Keratinocyte (primary cell): ENCODE measurements at regions not wholly inside any gene's neighbourhood (a gene's known extent, or its start where the extent isn't known, plus 50 kb on each side); places are given as distances from the start of the nearest gene placed in this dataset.

Experiments
- DNase-seq: peaks from one replicate; pipeline ENCODE4 v3.0.0-alpha.2; 2011; ENCODE audit warnings: low read depth, missing footprints, low spot score
- FAIRE-seq: peaks from 2 replicates; lab custom pipeline; 2011; peaks lifted over from hg19 to GRCh38; lab: Jason Lieb, UNC
- H2AFZ ChIP-seq: 2 replicates; pipeline ENCODE4 v1.6.0; 2012; ENCODE audit warnings: low read length, control low read depth, inconsistent platforms; ENCODE audit not compliant: control insufficient read depth
- H3K27ac ChIP-seq: 2 replicates; pipeline ENCODE4 v1.5.1; 2011; ENCODE audit warnings: low read length; ENCODE audit not compliant: control insufficient read depth, insufficient read depth
- H3K27me3 ChIP-seq: 3 replicates; pipeline ENCODE4 v1.6.0; 2011; ENCODE audit warnings: low read length; ENCODE audit not compliant: control insufficient read depth, insufficient read depth; ENCODE audit errors: extremely low read depth
- H3K36me3 ChIP-seq, 2 experiments: 2 replicates in 1 of 2; 3 replicates in 1 of 2; pipeline ENCODE4 v1.5.1; 2011; ENCODE audit warnings: low read length in 2 of 2, mild to moderate bottlenecking in 1 of 2; ENCODE audit not compliant: control insufficient read depth in 2 of 2, insufficient read depth in 2 of 2; ENCODE audit errors: extremely low read depth in 1 of 2
- H3K4me1 ChIP-seq: 3 replicates; pipeline ENCODE4 v1.5.1; 2011; ENCODE audit warnings: low read length; ENCODE audit not compliant: control insufficient read depth, insufficient read depth; ENCODE audit errors: extremely low read depth
- H3K4me2 ChIP-seq: 3 replicates; pipeline ENCODE4 v1.6.0; 2011; ENCODE audit warnings: low read depth, low read length; ENCODE audit not compliant: control insufficient read depth, insufficient read depth; ENCODE audit errors: extremely low read depth
- H3K4me3 ChIP-seq, 3 experiments: fragments of 200-600 bp in 1 of 3; sonication (generic) in 1 of 3; 2 replicates in 2 of 3; 3 replicates in 1 of 3; pipeline ENCODE4 v1.5.1; 2011 to 2016; ENCODE audit warnings: low read length in 3 of 3, mild to moderate bottlenecking in 3 of 3, control low read depth in 2 of 3, inconsistent platforms in 1 of 3, low read depth in 1 of 3, mixed read lengths in 1 of 3, mixed run types in 1 of 3, moderate library complexity in 1 of 3; ENCODE audit not compliant: control insufficient read depth in 2 of 3, insufficient read depth in 2 of 3; ENCODE audit errors: extremely low read depth in 1 of 3
- H3K79me2 ChIP-seq: 2 replicates; pipeline ENCODE4 v1.6.0; 2012; ENCODE audit warnings: low read length; ENCODE audit not compliant: control insufficient read depth, insufficient read depth
- H3K9ac ChIP-seq: 3 replicates; pipeline ENCODE4 v1.6.0; 2011; ENCODE audit warnings: low read length; ENCODE audit not compliant: control insufficient read depth, insufficient read depth; ENCODE audit errors: extremely low read depth
- H3K9me1 ChIP-seq: 3 replicates; pipeline ENCODE4 v1.6.0; 2011; ENCODE audit warnings: low read length; ENCODE audit not compliant: control insufficient read depth, insufficient read depth; ENCODE audit errors: extremely low read depth
- H3K9me3 ChIP-seq: 2 replicates; pipeline ENCODE4 v1.5.1; 2012; ENCODE audit warnings: low read depth, low read length; ENCODE audit not compliant: control insufficient read depth
- H4K20me1 ChIP-seq: 3 replicates; pipeline ENCODE4 v1.6.0; 2011; ENCODE audit warnings: low read length; ENCODE audit not compliant: control insufficient read depth, insufficient read depth; ENCODE audit errors: extremely low read depth
- EZH2 ChIP-seq: IDR thresholded peaks from one replicate; pipeline ENCODE4 v1.6.1; 2012; ENCODE audit warnings: inconsistent platforms, mild to moderate bottlenecking, low read length, moderate library complexity
- dilution Hi-C: fragments of 300-500 bp; cut with MboI; formaldehyde crosslinking; loops from one replicate; pipeline ENCODE4 v1.7.0; 2020; ENCODE audit warnings: low sequenced_read_pairs; ENCODE audit not compliant: extremely low pct_ligation_motif_present
- TF ChIP-seq, protein P1 (sequence below), 3 experiments: IDR thresholded peaks in 1 of 3; conservative IDR thresholded peaks in 1 of 3; optimal IDR thresholded peaks in 1 of 3; 2 replicates in 2 of 3; 3 replicates in 1 of 3; pipeline versions ENCODE3 to v1.5.1; 2011; ENCODE audit warnings: low read length in 3 of 3, mild to moderate bottlenecking in 3 of 3, moderate library complexity in 2 of 3, control low read depth in 1 of 3, inconsistent platforms in 1 of 3; ENCODE audit not compliant: insufficient read depth in 2 of 3; ENCODE audit errors: extremely low read depth in 1 of 3

DNA sequence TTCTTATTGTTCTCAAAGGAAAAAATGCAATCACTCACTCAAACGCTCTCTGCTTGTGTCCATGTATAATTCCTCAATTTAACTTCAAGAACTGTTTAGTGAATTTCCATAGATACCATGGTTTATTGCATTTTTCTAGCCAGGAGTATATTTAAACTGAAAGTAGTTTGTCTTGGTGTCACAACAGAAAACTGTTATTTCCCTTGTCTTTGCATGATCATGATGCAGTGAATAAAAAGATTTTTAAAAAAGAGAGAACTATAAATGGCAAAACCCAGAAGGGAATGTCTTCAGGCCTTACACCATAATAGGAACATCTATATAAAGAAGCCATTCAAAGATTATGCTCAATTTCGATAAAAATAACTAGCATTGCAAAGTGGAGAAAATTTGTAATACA, 523.5 kb upstream of the ADGRL4 start:
- TF ChIP-seq, protein P1, sequence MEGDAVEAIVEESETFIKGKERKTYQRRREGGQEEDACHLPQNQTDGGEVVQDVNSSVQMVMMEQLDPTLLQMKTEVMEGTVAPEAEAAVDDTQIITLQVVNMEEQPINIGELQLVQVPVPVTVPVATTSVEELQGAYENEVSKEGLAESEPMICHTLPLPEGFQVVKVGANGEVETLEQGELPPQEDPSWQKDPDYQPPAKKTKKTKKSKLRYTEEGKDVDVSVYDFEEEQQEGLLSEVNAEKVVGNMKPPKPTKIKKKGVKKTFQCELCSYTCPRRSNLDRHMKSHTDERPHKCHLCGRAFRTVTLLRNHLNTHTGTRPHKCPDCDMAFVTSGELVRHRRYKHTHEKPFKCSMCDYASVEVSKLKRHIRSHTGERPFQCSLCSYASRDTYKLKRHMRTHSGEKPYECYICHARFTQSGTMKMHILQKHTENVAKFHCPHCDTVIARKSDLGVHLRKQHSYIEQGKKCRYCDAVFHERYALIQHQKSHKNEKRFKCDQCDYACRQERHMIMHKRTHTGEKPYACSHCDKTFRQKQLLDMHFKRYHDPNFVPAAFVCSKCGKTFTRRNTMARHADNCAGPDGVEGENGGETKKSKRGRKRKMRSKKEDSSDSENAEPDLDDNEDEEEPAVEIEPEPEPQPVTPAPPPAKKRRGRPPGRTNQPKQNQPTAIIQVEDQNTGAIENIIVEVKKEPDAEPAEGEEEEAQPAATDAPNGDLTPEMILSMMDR (optimal IDR thresholded peaks at IDR 0.05 in 1 of 3, IDR thresholded peaks at IDR 0.05 in 1 of 3, conservative IDR thresholded peaks at IDR 0.05 in 1 of 3; ENCODE audit: extremely low read depth in 1 of 3, insufficient read depth in 2 of 3, low read length in 3 of 3): no peak
- no peak for TF ChIP-seq EZH2
- Histone ChIP-seq H3K79me2 (no peaks in the 10 kb centered on the region), H4K20me1 (no peaks in the 10 kb centered on the region), H3K4me1 (no peaks in the 10 kb centered on the region), H3K4me3 (no peak overlapping the region), H3K9ac (no peak overlapping the region), H3K4me2 (no peak overlapping the region), H3K9me3 (no peaks in the 10 kb centered on the region), H3K9me1 (no peaks in the 10 kb centered on the region), H2AFZ (no peak overlapping the region), H3K27me3 (no peaks in the 10 kb centered on the region), H3K36me3 (no peaks in the 10 kb centered on the region), H3K27ac (no peak overlapping the region)
- dilution Hi-C loops: no loop called here
- DNase-seq: no peak
- FAIRE-seq: no peak

DNA sequence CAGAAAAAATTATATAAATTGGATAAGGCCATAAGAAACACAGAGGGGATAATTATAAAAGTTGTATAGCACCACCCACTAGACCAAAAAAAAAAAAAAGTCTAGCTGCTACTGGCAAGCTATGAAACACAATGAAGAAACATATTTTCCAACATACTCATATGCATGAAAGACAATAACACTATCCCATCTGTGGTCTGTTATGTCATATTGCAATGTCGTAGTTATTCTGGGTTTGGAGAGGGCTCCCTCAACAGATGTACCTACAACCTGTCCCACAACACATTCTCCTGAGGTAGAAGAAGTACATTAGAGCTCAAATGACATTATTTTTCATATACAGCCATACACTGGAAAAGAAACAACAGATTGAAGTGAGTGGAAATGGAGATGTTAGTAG, 517.6 kb upstream of the ADGRL4 start:
- no peak overlapping the region for H3K4me2 ChIP-seq
- no peak for DNase-seq
- no peaks in the 10 kb centered on the region for H3K27me3 ChIP-seq
- H3K9me3 ChIP-seq: no peaks in the 10 kb centered on the region
- H2AFZ ChIP-seq: no peak overlapping the region
- dilution Hi-C loops: no loop called here
- H3K79me2 ChIP-seq: no peaks in the 10 kb centered on the region
- H3K9me1 ChIP-seq: no peaks in the 10 kb centered on the region
- no peak overlapping the region for H3K27ac ChIP-seq
- H3K4me1 ChIP-seq: no peaks in the 10 kb centered on the region
- H3K4me3 ChIP-seq: no peak overlapping the region
- no peaks in the 10 kb centered on the region for H4K20me1 ChIP-seq
- H3K9ac ChIP-seq: no peak overlapping the region
- FAIRE-seq: no peak
- TF ChIP-seq, protein P1 (optimal IDR thresholded peaks at IDR 0.05 in 1 of 3, IDR thresholded peaks at IDR 0.05 in 1 of 3, conservative IDR thresholded peaks at IDR 0.05 in 1 of 3; ENCODE audit: extremely low read depth in 1 of 3, insufficient read depth in 2 of 3, low read length in 3 of 3): no peak
- no peak for TF ChIP-seq EZH2
- H3K36me3 ChIP-seq: no peaks in the 10 kb centered on the region
